ENCODE measurements at regions not wholly inside any gene's neighbourhood (a gene's known extent, or its start where the extent isn't known, plus 50 kb on each side); places are given as distances from the start of the nearest gene placed in this dataset.

DNA sequence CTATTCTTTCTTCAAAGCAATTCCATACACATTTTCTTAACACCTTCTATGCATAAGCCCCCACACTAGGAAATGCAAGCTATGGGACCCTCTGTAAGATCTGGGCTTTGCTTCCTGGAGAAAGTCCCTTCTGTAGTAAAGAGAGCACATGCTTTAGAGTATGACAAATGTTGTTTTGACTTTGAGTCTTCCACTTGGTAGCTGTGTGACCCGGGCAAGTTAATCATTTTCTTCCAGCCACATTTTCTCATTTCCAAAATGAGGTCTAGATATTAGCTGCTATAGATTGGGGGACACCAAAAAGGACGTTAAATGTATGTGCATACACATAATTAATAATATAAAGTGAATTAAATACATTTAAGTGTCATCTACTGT, 334.0 kb downstream of the NFIB start:
- TF ChIP-seq, protein P1, sequence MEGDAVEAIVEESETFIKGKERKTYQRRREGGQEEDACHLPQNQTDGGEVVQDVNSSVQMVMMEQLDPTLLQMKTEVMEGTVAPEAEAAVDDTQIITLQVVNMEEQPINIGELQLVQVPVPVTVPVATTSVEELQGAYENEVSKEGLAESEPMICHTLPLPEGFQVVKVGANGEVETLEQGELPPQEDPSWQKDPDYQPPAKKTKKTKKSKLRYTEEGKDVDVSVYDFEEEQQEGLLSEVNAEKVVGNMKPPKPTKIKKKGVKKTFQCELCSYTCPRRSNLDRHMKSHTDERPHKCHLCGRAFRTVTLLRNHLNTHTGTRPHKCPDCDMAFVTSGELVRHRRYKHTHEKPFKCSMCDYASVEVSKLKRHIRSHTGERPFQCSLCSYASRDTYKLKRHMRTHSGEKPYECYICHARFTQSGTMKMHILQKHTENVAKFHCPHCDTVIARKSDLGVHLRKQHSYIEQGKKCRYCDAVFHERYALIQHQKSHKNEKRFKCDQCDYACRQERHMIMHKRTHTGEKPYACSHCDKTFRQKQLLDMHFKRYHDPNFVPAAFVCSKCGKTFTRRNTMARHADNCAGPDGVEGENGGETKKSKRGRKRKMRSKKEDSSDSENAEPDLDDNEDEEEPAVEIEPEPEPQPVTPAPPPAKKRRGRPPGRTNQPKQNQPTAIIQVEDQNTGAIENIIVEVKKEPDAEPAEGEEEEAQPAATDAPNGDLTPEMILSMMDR (optimal IDR thresholded peaks at IDR 0.05 in 1 of 3, IDR thresholded peaks at IDR 0.05 in 1 of 3, conservative IDR thresholded peaks at IDR 0.05 in 1 of 3; ENCODE audit: extremely low read depth in 1 of 3, insufficient read depth in 2 of 3, low read length in 3 of 3) = no peak
- TF ChIP-seq EZH2 (IDR thresholded peaks at IDR 0.05; ENCODE audit: low read length) = no peak

All from keratinocyte (primary cell).